GM12878 (cell line): ENCODE measurements at regions not wholly inside any gene's neighbourhood (a gene's known extent, or its start where the extent isn't known, plus 50 kb on each side); places are given as distances from the start of the nearest gene placed in this dataset.

Experiments
- CEBPB ChIP-seq, 2 experiments: fragments of 150-350 bp in 1 of 2; IDR thresholded peaks; 2 replicates each; pipeline ENCODE4 v1.6.1; 2012 to 2014; ENCODE audit warnings: low read depth in 2 of 2, low read length in 2 of 2, borderline replicate concordance in 1 of 2, inconsistent platforms in 1 of 2
- CTCF ChIP-seq, 3 experiments: IDR thresholded peaks in 2 of 3; conservative IDR thresholded peaks in 1 of 3; 2 replicates each; pipeline ENCODE4 v1.5.1; 2011; ENCODE audit warnings: low read depth in 3 of 3, low read length in 3 of 3, mild to moderate bottlenecking in 3 of 3, control low read depth in 2 of 3, moderate library complexity in 2 of 3, inconsistent platforms in 1 of 3, mixed read lengths in 1 of 3; ENCODE audit not compliant: control insufficient read depth in 2 of 3, insufficient read depth in 1 of 3; ENCODE audit errors: extremely low read depth in 1 of 3
- EGR1 ChIP-seq, 2 experiments: IDR thresholded peaks; 1 replicate in 1 of 2; 2 replicates in 1 of 2; pipeline ENCODE4 v1.6.1; 2011 to 2012; ENCODE audit warnings: low read depth in 2 of 2, low read length in 2 of 2, borderline replicate concordance in 1 of 2, mild to moderate bottlenecking in 1 of 2, moderate library complexity in 1 of 2
- POLR2A ChIP-seq: IDR thresholded peaks from 2 replicates; pipeline ENCODE4 v1.6.1; 2011; ENCODE audit warnings: low read depth, mild to moderate bottlenecking, low read length
- RFX5 ChIP-seq: IDR thresholded peaks from 2 replicates; pipeline ENCODE4 v1.6.1; 2011; ENCODE audit warnings: low read depth, low read length, improper control_type of control experiment
- SIX5 ChIP-seq: IDR thresholded peaks from 2 replicates; pipeline ENCODE4 v1.6.1; 2011; ENCODE audit warnings: mild to moderate bottlenecking, low read depth, low read length, moderate library complexity; ENCODE audit not compliant: severe bottlenecking
- TCF12 ChIP-seq: IDR thresholded peaks from 2 replicates; pipeline ENCODE4 v1.6.1; 2011; ENCODE audit warnings: low read depth, mild to moderate bottlenecking, low read length
- TCF3 ChIP-seq: IDR thresholded peaks from 2 replicates; pipeline ENCODE4 v1.6.1; 2012; ENCODE audit warnings: low read depth, mild to moderate bottlenecking, low read length, borderline replicate concordance; ENCODE audit not compliant: insufficient read depth
- TF ChIP-seq, protein P1 (sequence below): IDR thresholded peaks from 2 replicates; pipeline ENCODE4 v1.6.1; 2011; ENCODE audit warnings: mild to moderate bottlenecking, low read depth, low read length, moderate library complexity; ENCODE audit not compliant: insufficient replicate concordance
- TF ChIP-seq, protein P2 (sequence below): fragments of 450-650 bp; formaldehyde crosslinking; IDR thresholded peaks from 2 replicates; pipeline ENCODE4 v1.5.0; 2022; ENCODE audit warnings: mild to moderate bottlenecking, missing genetic modification characterization
- TF ChIP-seq, protein P3 (sequence below): fragments of 150-350 bp; IDR thresholded peaks from 2 replicates; pipeline ENCODE4 v1.6.1; 2014; ENCODE audit warnings: mild to moderate bottlenecking, low read depth, low read length

DNA sequence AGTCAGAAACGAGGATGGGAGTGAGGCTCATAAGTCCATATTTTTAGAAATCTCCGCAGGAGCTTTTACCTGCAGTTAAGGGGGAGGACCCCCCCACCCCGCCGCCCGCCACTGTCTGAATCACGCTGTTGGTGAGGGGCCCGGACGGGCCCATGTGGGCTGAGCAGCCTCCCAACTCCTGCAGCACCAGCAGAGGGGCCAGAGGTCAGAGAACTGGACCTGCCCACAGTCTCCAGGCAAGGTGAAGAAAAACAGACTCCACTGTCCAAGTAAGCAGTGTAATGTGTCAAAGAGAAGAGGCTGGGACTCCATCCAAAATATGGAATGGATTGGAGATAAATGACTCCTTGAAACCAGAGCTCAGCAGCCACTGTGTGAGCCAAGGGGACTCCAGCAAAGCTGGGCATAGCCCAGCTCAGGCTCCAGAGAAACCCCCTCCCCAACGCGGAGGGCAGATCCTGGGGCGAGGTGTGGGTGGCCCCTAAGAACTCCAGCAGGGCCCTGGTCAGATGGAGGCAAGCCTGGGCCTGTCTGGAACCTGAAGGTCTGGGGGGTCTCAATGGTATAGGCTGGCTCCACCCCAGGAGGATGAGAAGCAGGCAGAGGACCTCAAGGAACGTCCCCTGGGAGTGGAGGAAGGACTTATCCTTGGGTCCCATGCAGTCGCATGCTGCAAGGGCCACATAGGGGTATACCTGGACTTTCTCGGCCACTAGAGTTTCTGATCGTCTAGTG, 128.5 kb upstream of the TNS3 start:
- TF ChIP-seq CEBPB (IDR thresholded peaks at IDR 0.05; ENCODE audit: borderline replicate concordance in 1 of 2, low read depth in 2 of 2, low read length in 2 of 2) (no peak), TCF3 (no peak), RFX5 (no peak), TCF12 (no peak), POLR2A (no peak), SIX5 (no peak), EGR1 (IDR thresholded peaks at IDR 0.05; ENCODE audit: borderline replicate concordance in 1 of 2, low read depth in 2 of 2, low read length in 2 of 2) (no peak), CTCF (IDR thresholded peaks at IDR 0.05 in 2 of 3, conservative IDR thresholded peaks at IDR 0.05 in 1 of 3; ENCODE audit: control insufficient read depth in 2 of 3, extremely low read depth in 1 of 3, insufficient read depth in 1 of 3, low read depth in 3 of 3, low read length in 3 of 3) (no peak)
- TF ChIP-seq, protein P1, sequence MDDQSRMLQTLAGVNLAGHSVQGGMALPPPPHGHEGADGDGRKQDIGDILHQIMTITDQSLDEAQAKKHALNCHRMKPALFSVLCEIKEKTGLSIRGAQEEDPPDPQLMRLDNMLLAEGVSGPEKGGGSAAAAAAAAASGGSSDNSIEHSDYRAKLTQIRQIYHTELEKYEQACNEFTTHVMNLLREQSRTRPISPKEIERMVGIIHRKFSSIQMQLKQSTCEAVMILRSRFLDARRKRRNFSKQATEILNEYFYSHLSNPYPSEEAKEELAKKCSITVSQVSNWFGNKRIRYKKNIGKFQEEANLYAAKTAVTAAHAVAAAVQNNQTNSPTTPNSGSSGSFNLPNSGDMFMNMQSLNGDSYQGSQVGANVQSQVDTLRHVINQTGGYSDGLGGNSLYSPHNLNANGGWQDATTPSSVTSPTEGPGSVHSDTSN = no peak
- TF ChIP-seq, protein P2, sequence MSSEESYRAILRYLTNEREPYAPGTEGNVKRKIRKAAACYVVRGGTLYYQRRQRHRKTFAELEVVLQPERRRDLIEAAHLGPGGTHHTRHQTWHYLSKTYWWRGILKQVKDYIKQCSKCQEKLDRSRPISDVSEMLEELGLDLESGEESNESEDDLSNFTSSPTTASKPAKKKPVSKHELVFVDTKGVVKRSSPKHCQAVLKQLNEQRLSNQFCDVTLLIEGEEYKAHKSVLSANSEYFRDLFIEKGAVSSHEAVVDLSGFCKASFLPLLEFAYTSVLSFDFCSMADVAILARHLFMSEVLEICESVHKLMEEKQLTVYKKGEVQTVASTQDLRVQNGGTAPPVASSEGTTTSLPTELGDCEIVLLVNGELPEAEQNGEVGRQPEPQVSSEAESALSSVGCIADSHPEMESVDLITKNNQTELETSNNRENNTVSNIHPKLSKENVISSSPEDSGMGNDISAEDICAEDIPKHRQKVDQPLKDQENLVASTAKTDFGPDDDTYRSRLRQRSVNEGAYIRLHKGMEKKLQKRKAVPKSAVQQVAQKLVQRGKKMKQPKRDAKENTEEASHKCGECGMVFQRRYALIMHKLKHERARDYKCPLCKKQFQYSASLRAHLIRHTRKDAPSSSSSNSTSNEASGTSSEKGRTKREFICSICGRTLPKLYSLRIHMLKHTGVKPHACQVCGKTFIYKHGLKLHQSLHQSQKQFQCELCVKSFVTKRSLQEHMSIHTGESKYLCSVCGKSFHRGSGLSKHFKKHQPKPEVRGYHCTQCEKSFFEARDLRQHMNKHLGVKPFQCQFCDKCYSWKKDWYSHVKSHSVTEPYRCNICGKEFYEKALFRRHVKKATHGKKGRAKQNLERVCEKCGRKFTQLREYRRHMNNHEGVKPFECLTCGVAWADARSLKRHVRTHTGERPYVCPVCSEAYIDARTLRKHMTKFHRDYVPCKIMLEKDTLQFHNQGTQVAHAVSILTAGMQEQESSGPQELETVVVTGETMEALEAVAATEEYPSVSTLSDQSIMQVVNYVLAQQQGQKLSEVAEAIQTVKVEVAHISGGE = no peak
- TF ChIP-seq, protein P3, sequence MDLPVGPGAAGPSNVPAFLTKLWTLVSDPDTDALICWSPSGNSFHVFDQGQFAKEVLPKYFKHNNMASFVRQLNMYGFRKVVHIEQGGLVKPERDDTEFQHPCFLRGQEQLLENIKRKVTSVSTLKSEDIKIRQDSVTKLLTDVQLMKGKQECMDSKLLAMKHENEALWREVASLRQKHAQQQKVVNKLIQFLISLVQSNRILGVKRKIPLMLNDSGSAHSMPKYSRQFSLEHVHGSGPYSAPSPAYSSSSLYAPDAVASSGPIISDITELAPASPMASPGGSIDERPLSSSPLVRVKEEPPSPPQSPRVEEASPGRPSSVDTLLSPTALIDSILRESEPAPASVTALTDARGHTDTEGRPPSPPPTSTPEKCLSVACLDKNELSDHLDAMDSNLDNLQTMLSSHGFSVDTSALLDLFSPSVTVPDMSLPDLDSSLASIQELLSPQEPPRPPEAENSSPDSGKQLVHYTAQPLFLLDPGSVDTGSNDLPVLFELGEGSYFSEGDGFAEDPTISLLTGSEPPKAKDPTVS = no peak
